Neuronal stem cell (in vitro differentiated cells): ENCODE measurements at regions not wholly inside any gene's neighbourhood (a gene's known extent, or its start where the extent isn't known, plus 50 kb on each side); places are given as distances from the start of the nearest gene placed in this dataset.
"Not testable (repeated sequence)": the region's sequence is repeated elsewhere in the genome, so short reads cannot be mapped to it uniquely, and the experiment has no call there.

Experiments used
- DNase-seq: peaks from one replicate; pipeline ENCODE4 v3.0.0-alpha.2; 2013; ENCODE audit warnings: low spot score
- H2AFZ ChIP-seq: one replicate; pipeline ENCODE4 v1.6.1; 2013; ENCODE audit warnings: mild to moderate bottlenecking, low read length, inconsistent platforms
- H2AK5ac ChIP-seq: 2 replicates; pipeline ENCODE4 v1.6.1; 2013; ENCODE audit warnings: low read depth, mild to moderate bottlenecking, inconsistent platforms, low read length, moderate library complexity, mixed read lengths
- H2BK120ac ChIP-seq: 2 replicates; pipeline ENCODE4 v1.6.1; 2013; ENCODE audit warnings: low read depth, mild to moderate bottlenecking, inconsistent platforms, low read length, moderate library complexity, mixed read lengths
- H2BK12ac ChIP-seq: one replicate; pipeline ENCODE4 v1.6.1; 2013; ENCODE audit warnings: low read length, inconsistent platforms
- H2BK15ac ChIP-seq: 2 replicates; pipeline ENCODE4 v1.6.1; 2013; ENCODE audit warnings: mild to moderate bottlenecking, low read length, inconsistent platforms, mixed read lengths
- H2BK5ac ChIP-seq: one replicate; pipeline ENCODE4 v1.6.1; 2013; ENCODE audit warnings: inconsistent platforms, mild to moderate bottlenecking, low read length, moderate library complexity
- H3K14ac ChIP-seq: one replicate; pipeline ENCODE4 v1.6.1; 2013; ENCODE audit warnings: low read length, inconsistent platforms
- H3K18ac ChIP-seq: 2 replicates; pipeline ENCODE4 v1.6.1; 2013; ENCODE audit warnings: low read length, inconsistent platforms
- H3K23ac ChIP-seq: 2 replicates; pipeline ENCODE4 v1.6.1; 2013; ENCODE audit warnings: low read depth, mild to moderate bottlenecking, mixed read lengths, low read length, inconsistent platforms; ENCODE audit not compliant: poor library complexity
- H3K27ac ChIP-seq: replicated peaks from 3 replicates; pipeline ENCODE4 v1.5.1; 2013; ENCODE audit warnings: low read length, inconsistent platforms
- H3K27me3 ChIP-seq, 3 experiments: 2 replicates each; pipeline ENCODE4 v1.6.1; 2013; ENCODE audit warnings: low read length in 3 of 3, mild to moderate bottlenecking in 2 of 3, inconsistent platforms in 1 of 3, low read depth in 1 of 3, mixed read lengths in 1 of 3, moderate library complexity in 1 of 3; ENCODE audit not compliant: control insufficient read depth in 3 of 3, insufficient read depth in 3 of 3
- H3K36me3 ChIP-seq, 2 donors: replicated peaks in 1 of 2; 2 replicates each; pipeline ENCODE4 v1.6.1; 2013; ENCODE audit warnings: low read length in 2 of 2; ENCODE audit not compliant: control insufficient read depth in 2 of 2, insufficient read depth in 2 of 2
- H3K4ac ChIP-seq: 2 replicates; pipeline ENCODE4 v1.6.1; 2013; ENCODE audit warnings: inconsistent platforms, mild to moderate bottlenecking, low read length, moderate library complexity
- H3K4me1 ChIP-seq, 2 donors: 1 replicate in 1 of 2; 2 replicates in 1 of 2; pipeline ENCODE4 v1.6.1; 2013; ENCODE audit warnings: low read length in 2 of 2, low read depth in 1 of 2; ENCODE audit not compliant: control insufficient read depth in 2 of 2, insufficient read depth in 1 of 2
- H3K4me2 ChIP-seq: one replicate; pipeline ENCODE4 v1.6.1; 2013; ENCODE audit warnings: mild to moderate bottlenecking, low read length, inconsistent platforms; ENCODE audit not compliant: insufficient read depth, poor library complexity, severe bottlenecking
- H3K4me3 ChIP-seq, 2 donors: 2 replicates each; pipeline ENCODE4 v1.5.1; 2013; ENCODE audit warnings: low read length in 2 of 2, mild to moderate bottlenecking in 2 of 2, inconsistent platforms in 1 of 2, moderate library complexity in 1 of 2
- H3K79me1 ChIP-seq: one replicate; pipeline ENCODE4 v1.6.1; 2013; ENCODE audit warnings: low read depth, mild to moderate bottlenecking, inconsistent platforms, low read length, moderate library complexity
- H3K9ac ChIP-seq: one replicate; pipeline ENCODE4 v1.6.1; 2013; ENCODE audit warnings: mild to moderate bottlenecking, low read depth, low read length, inconsistent platforms; ENCODE audit not compliant: poor library complexity
- H3K9me3 ChIP-seq, 2 donors: replicated peaks in 1 of 2; 2 replicates each; pipeline versions ENCODE3 to v1.6.1; 2013; ENCODE audit warnings: low read length in 2 of 2, mild to moderate bottlenecking in 2 of 2, inconsistent platforms in 1 of 2, low read depth in 1 of 2, mixed read lengths in 1 of 2, moderate library complexity in 1 of 2; ENCODE audit not compliant: control insufficient read depth in 2 of 2, insufficient read depth in 1 of 2
- H4K8ac ChIP-seq: one replicate; pipeline ENCODE4 v1.6.1; 2013; ENCODE audit warnings: low read depth, mild to moderate bottlenecking, inconsistent platforms, low read length, moderate library complexity
- H4K91ac ChIP-seq: one replicate; pipeline ENCODE4 v1.6.1; 2013; ENCODE audit warnings: low read length, low read depth, mild to moderate bottlenecking, inconsistent platforms; ENCODE audit not compliant: poor library complexity
- WGBS, 2 donors: extraction: QIAGEN DNeasy Blood & Tissue Kit; methylation state at CpG; one replicate each; pipeline ENCODE4 v1.1.7; 2013; ENCODE audit warnings: missing lambda C conversion rate in 2 of 2, mixed read lengths in 1 of 2; ENCODE audit not compliant: insufficient read length in 2 of 2, insufficient replicate concordance in 1 of 2; ENCODE audit errors: extremely low coverage in 2 of 2; 5-methylcytosine and 5-hydroxymethylcytosine counted together

DNA sequence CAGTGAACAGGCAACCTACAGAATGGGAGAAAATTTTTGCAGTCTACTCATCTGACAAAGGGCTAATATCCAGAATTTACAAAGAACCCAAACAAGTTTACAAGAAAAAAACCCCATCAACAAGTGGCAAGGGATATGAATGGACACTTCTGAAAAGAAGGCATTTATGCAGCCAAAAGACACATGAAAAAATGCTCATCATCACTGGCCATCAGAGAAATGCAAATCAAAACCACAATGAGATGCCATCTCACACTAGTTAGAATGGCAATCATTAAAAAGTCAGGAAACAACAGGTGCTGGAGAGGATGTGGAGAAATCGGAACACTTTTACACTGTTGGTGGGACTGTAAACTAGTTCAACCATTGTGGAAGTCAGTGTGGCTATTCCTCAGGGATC is 80.3 kb downstream of the ZNF474 start:
- DNase-seq, H4K8ac ChIP-seq, H3K9ac ChIP-seq, H3K27me3 ChIP-seq, H3K27ac ChIP-seq, H2BK120ac ChIP-seq, H3K4me1 ChIP-seq, H3K18ac ChIP-seq, H4K91ac ChIP-seq, H3K79me1 ChIP-seq, H2AK5ac ChIP-seq, H3K4me2 ChIP-seq, H2AFZ ChIP-seq, H2BK5ac ChIP-seq, H3K36me3 ChIP-seq, H3K9me3 ChIP-seq, H2BK12ac ChIP-seq, H3K14ac ChIP-seq, H3K23ac ChIP-seq, H2BK15ac ChIP-seq, H3K4me3 ChIP-seq, H3K4ac ChIP-seq: not testable (repeated sequence)
- no CpG with 5 or more reads among the region's 1 CpG for WGBS, 2 donors

- no peak overlapping the region for H3K4ac ChIP-seq
- no peak overlapping the region for H3K4me2 ChIP-seq
- no peak overlapping the region for H2BK15ac ChIP-seq
- no peak overlapping the region for H2BK120ac ChIP-seq
- H3K27me3 ChIP-seq = no peaks in the 10 kb centered on the region
- no peak overlapping the region for H2AK5ac ChIP-seq
- no peak overlapping the region for H3K18ac ChIP-seq
- no peaks in the 10 kb centered on the region for H3K4me1 ChIP-seq
- H2BK5ac ChIP-seq = no peak overlapping the region
- peaks cover 0 to 4% of the 10 kb centered on the region in 2 donors for H3K9me3 ChIP-seq
- H3K36me3 ChIP-seq = no peaks in the 10 kb centered on the region
- no peak overlapping the region for H2BK12ac ChIP-seq
- no peak overlapping the region for H3K27ac ChIP-seq
- no peak overlapping the region for H3K9ac ChIP-seq
- DNase-seq = no peak
- no peak overlapping the region for H2AFZ ChIP-seq
- no peak overlapping the region for H4K91ac ChIP-seq
- no peaks in the 10 kb centered on the region for H3K79me1 ChIP-seq
- H3K4me3 ChIP-seq = no peak overlapping the region
- no peak overlapping the region for H3K23ac ChIP-seq
- no peak overlapping the region for H3K14ac ChIP-seq
- no peak overlapping the region for H4K8ac ChIP-seq
These were observed 89.4 kb downstream of the ZNF474 start for GRCh38 chr5:122218778-122219177.

DNA sequence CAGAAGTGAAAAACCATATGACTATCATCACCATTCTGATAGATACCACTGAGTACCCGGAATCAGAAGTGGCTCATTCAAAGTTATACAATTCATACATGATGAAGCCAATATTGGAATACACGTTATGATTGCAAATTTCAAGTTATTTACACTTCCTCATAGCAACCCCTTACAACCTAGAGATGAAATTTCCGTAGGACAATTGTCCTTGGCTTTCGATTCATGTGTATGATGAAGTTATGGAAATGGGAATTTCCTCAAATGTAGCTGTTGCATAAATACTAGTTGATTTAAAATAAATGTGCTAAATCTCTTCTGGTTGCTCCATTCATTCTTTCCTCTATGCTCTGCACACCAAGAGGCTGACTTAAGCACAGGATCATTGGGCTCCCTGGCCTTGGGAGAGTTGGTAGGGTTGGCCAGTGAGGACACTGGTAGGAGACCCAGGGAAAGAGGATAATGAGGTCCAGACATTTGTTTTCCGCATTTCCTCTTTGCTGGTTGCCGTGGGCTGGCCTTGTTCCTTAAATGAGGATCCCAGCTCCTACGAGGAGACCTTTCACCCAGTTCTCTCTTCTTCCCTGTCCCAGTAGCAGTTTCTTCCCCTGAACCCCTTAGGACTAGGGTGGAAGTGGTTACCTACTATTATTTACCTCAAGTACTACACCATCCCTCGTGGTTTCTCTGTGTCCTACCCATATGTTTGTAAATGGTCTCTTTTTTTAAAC is 90.3 kb downstream of the ZNF474 start:
- DNase-seq = no peak
- H4K8ac ChIP-seq = no peak overlapping the region
- H3K23ac ChIP-seq = no peak overlapping the region
- no peak overlapping the region for H2BK12ac ChIP-seq
- no peak overlapping the region for H3K4me2 ChIP-seq
- no peak overlapping the region for H2AFZ ChIP-seq
- H2BK120ac ChIP-seq = no peak overlapping the region
- no peak overlapping the region for H4K91ac ChIP-seq
- no peak overlapping the region for H2AK5ac ChIP-seq
- H3K27me3 ChIP-seq = no peaks in the 10 kb centered on the region
- H3K4me3 ChIP-seq = no peak overlapping the region
- WGBS, 2 donors = no CpG with 5 or more reads among the region's 8 CpGs
- no peaks in the 10 kb centered on the region for H3K36me3 ChIP-seq
- H3K79me1 ChIP-seq = no peaks in the 10 kb centered on the region
- H3K4me1 ChIP-seq = no peaks in the 10 kb centered on the region
- H2BK5ac ChIP-seq = no peak overlapping the region
- peaks cover 0 to 4% of the 10 kb centered on the region in 2 donors for H3K9me3 ChIP-seq
- no peak overlapping the region for H3K14ac ChIP-seq
- no peak overlapping the region for H3K18ac ChIP-seq
- H3K27ac ChIP-seq = no peak overlapping the region
- H3K4ac ChIP-seq = no peak overlapping the region
- H3K9ac ChIP-seq = no peak overlapping the region
- H2BK15ac ChIP-seq = no peak overlapping the region

DNA sequence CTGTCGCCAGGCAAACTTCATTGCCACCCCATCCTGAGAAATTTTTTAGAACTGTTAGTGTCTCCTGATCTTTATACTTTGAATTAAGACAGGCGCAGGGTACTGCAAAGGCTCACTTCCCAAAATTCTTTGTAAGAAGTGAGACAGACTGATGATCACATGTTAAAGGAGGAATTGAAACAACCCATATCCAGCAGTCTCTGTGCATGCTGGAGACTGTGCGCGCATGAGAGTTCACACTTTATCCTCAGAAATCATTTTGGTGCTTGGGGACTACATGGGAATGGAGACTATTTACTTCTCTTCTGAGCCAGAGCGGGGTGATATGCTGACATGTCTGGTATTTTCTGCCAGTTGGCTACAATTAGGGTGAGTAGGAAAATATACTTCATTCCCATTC is 91.2 kb downstream of the ZNF474 start:
- Histone ChIP-seq H3K23ac (no peak overlapping the region), H3K36me3 (no peaks in the 10 kb centered on the region), H3K27ac (no peak overlapping the region), H3K9me3 (peaks cover 0 to 4% of the 10 kb centered on the region in 2 donors), H2BK5ac (no peak overlapping the region), H3K18ac (no peak overlapping the region), H3K4me1 (no peaks in the 10 kb centered on the region), H2BK15ac (no peak overlapping the region), H3K4me2 (no peak overlapping the region), H2BK12ac (no peak overlapping the region), H3K79me1 (no peaks in the 10 kb centered on the region), H2BK120ac (no peak overlapping the region), H4K91ac (no peak overlapping the region), H3K14ac (no peak overlapping the region), H3K4me3 (no peak overlapping the region), H3K9ac (no peak overlapping the region), H4K8ac (no peak overlapping the region), H2AK5ac (no peak overlapping the region), H2AFZ (no peak overlapping the region), H3K27me3 (no peaks in the 10 kb centered on the region), H3K4ac (no peak overlapping the region)
- DNase-seq = no peak
- no CpG with 5 or more reads among the region's 5 CpGs for WGBS, 2 donors
